BLaER1 treated with 17β-estradiol and CSF1 and Interleukin-3, amounts not matched to agents 10 nM and 100 nM (cell line): ENCODE measurements at regions not wholly inside any gene's neighbourhood (a gene's known extent, or its start where the extent isn't known, plus 50 kb on each side); places are given as distances from the start of the nearest gene placed in this dataset.

Experiments used
- H3K27ac ChIP-seq, 11 experiments: shearing (Covaris generic); formaldehyde crosslinking; 2 replicates each; pipeline ENCODE4 v1.8.1; 2022
- H3K27me3 ChIP-seq, 11 experiments: shearing (Covaris generic); formaldehyde crosslinking; 2 replicates each; pipeline ENCODE4 v1.8.1; 2022
- H3K36me3 ChIP-seq, 11 experiments: shearing (Covaris generic); formaldehyde crosslinking; 2 replicates each; pipeline ENCODE4 v1.8.1; 2022
- H3K4me1 ChIP-seq, 10 experiments: shearing (Covaris generic); formaldehyde crosslinking; 2 replicates each; pipeline ENCODE4 v1.8.1; 2022
- H3K4me2 ChIP-seq, 11 experiments: shearing (Covaris generic); formaldehyde crosslinking; 2 replicates each; pipeline ENCODE4 v1.8.1; 2022
- H3K4me3 ChIP-seq, 10 experiments: shearing (Covaris generic); formaldehyde crosslinking; 2 replicates each; pipeline ENCODE4 v1.8.1; 2022
- H3K9ac ChIP-seq, 11 experiments: shearing (Covaris generic); formaldehyde crosslinking; 2 replicates each; pipeline ENCODE4 v1.8.1; 2022
- H3K9me3 ChIP-seq, 11 experiments: shearing (Covaris generic); formaldehyde crosslinking; replicated peaks in 1 of 11; 2 replicates each; pipeline ENCODE4 v1.8.1; 2022
- H4K20me1 ChIP-seq, 11 experiments: shearing (Covaris generic); formaldehyde crosslinking; 2 replicates each; pipeline ENCODE4 v1.8.1; 2022
- Cebpa-rat ChIP-seq, 11 experiments: shearing (Covaris generic); IDR thresholded peaks; 2 replicates each; pipeline ENCODE4 v1.8.1; 2022

DNA sequence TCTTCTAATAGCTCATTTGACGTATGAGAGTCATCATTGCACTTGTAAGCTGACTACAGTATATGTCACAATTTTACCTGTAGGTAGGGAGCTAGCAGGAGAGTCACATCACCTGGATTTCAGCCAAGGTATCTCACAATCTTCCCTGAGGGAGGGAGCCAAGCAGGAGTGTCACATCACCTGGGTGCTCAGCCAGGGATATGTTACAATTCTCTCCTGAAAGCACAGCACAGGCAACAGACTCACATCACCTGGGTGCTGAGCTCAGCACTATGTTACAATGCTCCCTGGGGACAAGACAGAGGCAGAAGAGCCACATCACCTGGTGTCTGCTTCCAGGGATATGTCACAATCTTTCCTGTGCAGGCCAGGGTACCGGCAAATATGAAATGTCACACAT, 51.5 kb upstream of the ZNF730 start:
- Histone ChIP-seq H4K20me1 (no peaks in the 10 kb centered on the region), H3K36me3 (no peaks in the 10 kb centered on the region), H3K4me2 (no peak overlapping the region), H3K27ac (no peak overlapping the region), H3K4me1 (no peaks in the 10 kb centered on the region), H3K4me3 (no peak overlapping the region), H3K9me3 (peaks cover 16 to 34% (median 23%) of the 10 kb centered on the region in 11 experiments), H3K27me3 (no peaks in the 10 kb centered on the region), H3K9ac (no peak overlapping the region)
- TF ChIP-seq Cebpa-rat (IDR thresholded peaks at IDR 0.05), result no peak

DNA sequence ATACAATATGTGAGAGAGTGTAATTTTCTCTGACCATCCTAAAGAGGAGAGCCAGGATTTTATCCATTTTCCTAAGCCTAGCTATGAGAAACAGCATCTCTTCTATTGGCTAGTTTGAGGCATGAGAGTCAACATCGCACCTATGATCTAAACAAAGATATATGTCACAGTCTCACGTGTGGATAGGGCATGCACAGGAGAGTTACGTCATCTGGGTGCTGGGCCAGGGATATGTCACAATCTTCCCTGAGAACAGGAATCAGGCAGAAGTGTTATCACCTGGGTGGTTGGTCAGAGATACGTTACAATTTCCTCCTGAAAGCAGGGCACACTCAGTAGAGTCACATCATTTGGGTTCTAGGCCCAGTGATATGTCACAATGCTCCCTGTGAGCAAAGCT, 53.9 kb upstream of the ZNF730 start:
- no peak for TF ChIP-seq Cebpa-rat (IDR thresholded peaks at IDR 0.05)
- Histone ChIP-seq H4K20me1 (no peaks in the 10 kb centered on the region), H3K27me3 (no peaks in the 10 kb centered on the region), H3K36me3 (no peaks in the 10 kb centered on the region), H3K4me1 (no peaks in the 10 kb centered on the region), H3K27ac (no peak overlapping the region), H3K4me2 (no peak overlapping the region), H3K9ac (no peak overlapping the region), H3K4me3 (no peak overlapping the region), H3K9me3 (peaks cover 0 to 10% (median 3%) of the 10 kb centered on the region in 11 experiments; a peak in 7 of 22 replicates)

GRCh38 chr19:23060016-23060415, 56.8 kb upstream of the ZNF730 start:
- H3K9ac ChIP-seq, result no peak overlapping the region
- peaks cover 0 to 11% (median 0%) of the 10 kb centered on the region in 11 experiments; a peak in 3 of 22 replicates for H3K9me3 ChIP-seq
- TF ChIP-seq Cebpa-rat (IDR thresholded peaks at IDR 0.05), result no peak
- H3K36me3 ChIP-seq, result no peaks in the 10 kb centered on the region
- H4K20me1 ChIP-seq, result no peaks in the 10 kb centered on the region
- H3K4me2 ChIP-seq, result no peak overlapping the region
- no peak overlapping the region for H3K4me3 ChIP-seq
- no peak overlapping the region for H3K27ac ChIP-seq
- no peaks in the 10 kb centered on the region for H3K4me1 ChIP-seq
- no peaks in the 10 kb centered on the region for H3K27me3 ChIP-seq

- Histone ChIP-seq H3K4me2 (no peak overlapping the region), H3K9ac (no peak overlapping the region), H3K4me3 (no peak overlapping the region), H3K27ac (no peak overlapping the region), H3K27me3 (no peaks in the 10 kb centered on the region), H3K4me1 (no peaks in the 10 kb centered on the region), H3K9me3 (peaks cover 0 to 9% (median 0%) of the 10 kb centered on the region in 11 experiments; a peak in 3 of 22 replicates), H3K36me3 (no peaks in the 10 kb centered on the region), H4K20me1 (no peaks in the 10 kb centered on the region)
- peak in 4 of 11 experiments; percentile 21 to 60 (median 48); a peak in 5 of 22 replicates for TF ChIP-seq Cebpa-rat (IDR thresholded peaks at IDR 0.05)
These were observed 53.5 kb upstream of the ZNF728 start for GRCh38 chr19:23056516-23056915.

DNA sequence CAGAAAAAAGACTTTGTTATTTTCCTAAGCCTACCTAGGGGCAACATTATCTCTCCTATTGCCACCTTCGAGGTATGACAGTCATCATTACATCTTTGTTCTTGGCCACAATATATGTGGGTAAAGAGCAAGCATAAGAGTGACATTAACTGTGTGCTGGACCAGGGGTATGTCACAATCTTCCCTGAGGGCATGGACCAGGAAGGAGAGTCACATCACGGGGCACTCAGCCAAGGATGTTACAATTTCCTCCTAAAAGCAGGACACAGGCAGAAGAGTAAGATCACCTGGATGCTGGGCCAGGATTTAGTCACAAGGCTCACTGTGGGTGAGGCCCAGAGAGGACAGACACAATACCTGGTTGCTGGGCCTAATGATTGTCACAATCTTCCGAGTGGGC, 53.0 kb upstream of the ZNF728 start:
- no peaks in the 10 kb centered on the region for H4K20me1 ChIP-seq
- H3K27ac ChIP-seq, result no peak overlapping the region
- H3K27me3 ChIP-seq, result no peaks in the 10 kb centered on the region
- H3K9me3 ChIP-seq, result peaks cover 0 to 9% (median 0%) of the 10 kb centered on the region in 11 experiments; a peak in 4 of 22 replicates
- TF ChIP-seq Cebpa-rat (IDR thresholded peaks at IDR 0.05), result no peak
- no peaks in the 10 kb centered on the region for H3K4me1 ChIP-seq
- H3K9ac ChIP-seq, result no peak overlapping the region
- no peaks in the 10 kb centered on the region for H3K36me3 ChIP-seq
- no peak overlapping the region for H3K4me3 ChIP-seq
- H3K4me2 ChIP-seq, result no peak overlapping the region

DNA sequence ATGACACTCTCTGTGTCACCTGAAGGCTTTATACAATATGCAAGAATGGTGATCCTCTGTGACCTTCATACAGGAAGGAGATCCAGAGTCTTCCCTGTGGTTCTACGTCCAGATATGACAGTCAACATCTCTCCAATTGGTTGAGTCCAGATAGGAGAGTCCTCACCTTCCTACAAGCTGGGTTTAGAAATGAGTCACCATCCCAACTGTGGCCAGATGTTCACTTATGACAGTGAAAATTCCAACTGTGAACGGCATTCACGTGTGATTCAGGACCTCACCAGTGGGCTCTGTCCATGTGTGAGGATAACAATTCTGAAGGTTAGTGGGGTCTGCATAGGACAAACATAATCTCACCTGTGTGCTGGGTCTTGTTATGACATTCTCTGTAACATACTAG, 52.5 kb upstream of the ZNF728 start:
- no peak for TF ChIP-seq Cebpa-rat (IDR thresholded peaks at IDR 0.05)
- Histone ChIP-seq H3K4me2 (no peak overlapping the region), H4K20me1 (no peaks in the 10 kb centered on the region), H3K9me3 (peaks cover 0 to 14% (median 0%) of the 10 kb centered on the region in 11 experiments; a peak in 4 of 22 replicates), H3K4me1 (no peaks in the 10 kb centered on the region), H3K36me3 (no peaks in the 10 kb centered on the region), H3K4me3 (no peak overlapping the region), H3K27me3 (no peaks in the 10 kb centered on the region), H3K9ac (no peak overlapping the region), H3K27ac (no peak overlapping the region)

GRCh38 chr19:23054456-23054855, 51.5 kb upstream of the ZNF728 start:
- Histone ChIP-seq H3K4me2 (no peak overlapping the region), H3K9me3 (peaks cover 0 to 22% (median 0%) of the 10 kb centered on the region in 11 experiments; a peak in 4 of 22 replicates), H3K4me1 (no peaks in the 10 kb centered on the region), H3K36me3 (no peaks in the 10 kb centered on the region), H3K9ac (no peak overlapping the region), H3K27me3 (no peaks in the 10 kb centered on the region), H4K20me1 (no peaks in the 10 kb centered on the region), H3K27ac (no peak overlapping the region), H3K4me3 (no peak overlapping the region)
- no peak for TF ChIP-seq Cebpa-rat (IDR thresholded peaks at IDR 0.05)
